GM19438 (cell line): ENCODE measurements at regions not wholly inside any gene's neighbourhood (a gene's known extent, or its start where the extent isn't known, plus 50 kb on each side); places are given as distances from the start of the nearest gene placed in this dataset.

ENCODE experiments used
- ATAC-seq: cut with Tn5 transposase; IDR thresholded peaks from one replicate; pipeline ENCODE4 v1.9.1; 2021; ENCODE audit warnings: low read depth; ENCODE audit not compliant: unreplicated experiment

- ATAC-seq: no peak
These were observed 63.3 kb upstream of the ITPRID2 start for GRCh38 chr2:181828122-181828705.

- ATAC-seq: no peak
These were observed 62.3 kb upstream of the ITPRID2 start for GRCh38 chr2:181829230-181829629.

- ATAC-seq: no peak
These were observed 59.5 kb upstream of the ITPRID2 start for GRCh38 chr2:181832015-181832414.

- ATAC-seq: peak; percentile 67
These were observed 54.9 kb upstream of the ITPRID2 start for GRCh38 chr2:181836583-181836982.

- no peak for ATAC-seq
These were observed 54.0 kb upstream of the ITPRID2 start for GRCh38 chr2:181837563-181837962.

GRCh38 chr2:181839811-181840210 is 51.7 kb upstream of the ITPRID2 start:
- no peak for ATAC-seq

GRCh38 chr2:181841079-181841478 is 50.5 kb upstream of the ITPRID2 start:
- ATAC-seq: no peak
